CD4-positive, alpha-beta T cell treated with Interleukin-10 for 1 hour (primary cell): ENCODE measurements at regions not wholly inside any gene's neighbourhood (a gene's known extent, or its start where the extent isn't known, plus 50 kb on each side); places are given as distances from the start of the nearest gene placed in this dataset.
"Not testable (repeated sequence)": the region's sequence is repeated elsewhere in the genome, so short reads cannot be mapped to it uniquely, and the experiment has no call there.

Source experiments
- DNase-seq: peaks from one replicate; pipeline ENCODE4 v3.0.0-alpha.2; 2020

DNA sequence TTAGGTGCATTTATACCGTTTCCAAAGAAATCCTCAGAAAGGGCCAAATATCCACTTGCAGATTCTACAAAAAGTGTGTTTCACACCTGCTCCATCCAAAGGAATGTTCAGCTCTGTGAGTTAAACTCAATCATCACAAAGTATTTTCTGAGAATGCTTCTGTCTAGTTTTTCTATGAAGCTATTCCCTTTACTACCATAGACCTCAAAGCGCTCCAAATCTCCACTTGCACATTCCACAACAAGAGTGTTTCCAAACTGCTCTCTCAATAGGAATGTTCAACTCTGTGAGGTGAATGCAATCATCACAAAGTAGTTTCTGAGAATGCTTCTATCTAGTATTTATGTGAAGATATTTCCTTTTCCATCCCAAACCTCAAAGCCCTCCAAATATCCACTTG, 412.7 kb upstream of the WSB1 start:
- not testable (repeated sequence) for DNase-seq

GRCh38 chr17:26882097-26882761, 411.7 kb upstream of the WSB1 start:
- not testable (repeated sequence) for DNase-seq

DNA sequence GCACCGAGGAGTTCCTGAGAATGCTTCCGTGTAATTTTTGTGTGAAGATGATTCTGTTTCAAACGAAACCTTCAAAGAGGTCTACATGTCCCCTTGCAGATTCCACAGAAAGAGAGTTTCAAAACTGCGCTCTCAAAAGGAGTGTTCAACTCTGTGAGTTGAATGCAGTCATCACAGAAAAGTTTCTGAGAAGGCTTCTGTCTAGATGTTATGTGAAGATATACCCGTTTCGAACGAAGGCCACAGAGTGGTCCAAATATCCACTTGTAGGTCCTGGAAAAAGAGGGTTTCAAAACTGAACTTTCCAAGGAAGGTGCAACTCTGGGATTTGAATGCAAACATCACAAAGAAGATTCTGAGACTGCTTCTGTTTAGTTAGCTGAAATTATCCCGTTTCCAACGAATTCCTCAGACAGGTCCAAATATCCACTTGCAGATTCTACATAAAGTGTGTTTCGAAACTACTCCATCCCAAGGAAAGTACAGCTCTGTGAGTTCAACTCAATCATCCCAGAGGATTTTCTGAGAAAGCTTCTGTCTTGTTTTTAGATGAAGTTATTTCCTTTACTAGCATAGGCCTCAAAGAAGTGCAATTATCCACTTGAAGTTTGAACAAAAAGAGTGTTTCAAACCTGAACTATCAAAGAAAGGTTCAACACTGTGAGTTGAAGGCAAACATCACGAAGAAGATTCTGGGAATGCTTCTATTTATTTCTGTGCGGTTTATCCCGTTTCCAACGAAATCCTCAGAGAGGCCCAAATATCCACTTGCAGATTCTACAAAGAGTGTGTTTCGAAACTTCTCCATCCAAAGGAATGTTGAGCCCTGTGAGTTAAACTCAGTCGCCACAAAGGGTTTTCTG, 409.8 kb upstream of the WSB1 start:
- DNase-seq: not testable (repeated sequence)

GRCh38 chr17:26884741-26885059, 409.2 kb upstream of the WSB1 start:
- not testable (repeated sequence) for DNase-seq

DNA sequence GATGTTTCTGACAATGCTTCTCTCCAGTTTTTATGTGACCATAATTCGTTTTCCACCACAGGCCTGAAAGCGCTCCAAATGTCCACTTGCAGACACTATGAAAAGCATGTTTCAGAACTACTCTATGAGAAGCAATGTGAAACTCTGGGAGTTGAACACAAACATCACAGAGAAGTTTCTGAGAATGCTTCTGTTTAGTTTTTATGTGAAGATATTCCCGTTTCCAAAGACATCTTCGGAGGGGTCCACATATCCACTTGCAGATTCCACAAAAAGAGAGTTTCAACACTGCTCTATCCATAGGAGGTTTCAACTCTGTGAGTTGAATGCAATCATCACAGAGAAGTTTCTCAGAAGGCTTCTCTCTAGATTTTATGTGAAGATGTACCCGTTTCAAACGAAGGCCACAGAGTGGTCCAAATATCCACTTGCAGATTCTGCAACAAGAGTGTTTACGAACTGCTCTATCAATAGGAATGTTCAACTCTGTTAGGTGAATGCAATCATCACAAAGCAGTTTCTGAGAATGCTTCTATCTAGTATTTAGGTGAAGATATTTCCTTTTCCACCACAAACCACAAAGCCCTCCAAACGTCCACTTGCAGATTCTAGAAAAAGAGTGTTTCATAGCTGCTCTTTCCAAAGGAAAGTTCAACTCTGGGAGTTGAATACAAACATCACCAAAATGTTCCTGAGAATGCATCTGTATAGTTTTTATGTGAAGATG, 408.5 kb upstream of the WSB1 start:
- DNase-seq: peak; percentile 71
